Endothelial cell of hepatic sinusoid (primary cell): ENCODE measurements at regions not wholly inside any gene's neighbourhood (a gene's known extent, or its start where the extent isn't known, plus 50 kb on each side); places are given as distances from the start of the nearest gene placed in this dataset.

Source experiments
- in situ Hi-C: cut with HindIII; loops from 2 replicates; pipeline ENCODE4 v1.10.0; 2017; ENCODE audit warnings: low sequenced_read_pairs

DNA sequence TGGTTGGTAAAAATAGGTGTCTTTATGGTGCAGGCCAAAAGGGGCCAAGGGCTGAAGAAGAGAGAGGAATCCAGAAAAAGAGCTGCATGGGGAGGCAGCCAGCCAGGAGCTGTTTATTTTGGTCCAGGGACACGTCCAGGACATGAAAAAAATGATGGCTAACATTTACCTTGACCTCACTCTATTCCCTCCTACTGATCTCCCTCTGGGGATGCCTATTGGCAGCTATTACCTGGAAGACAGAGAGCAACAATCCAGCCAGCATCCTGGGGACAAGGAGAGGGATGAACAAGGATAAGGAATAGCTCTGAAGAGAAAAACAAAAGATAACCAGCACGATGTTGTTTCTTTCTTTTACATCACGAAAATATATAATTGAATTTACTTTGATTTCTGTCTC lies 1599.6 kb downstream of the SLITRK5 start:
- in situ Hi-C loops: no loop called here

DNA sequence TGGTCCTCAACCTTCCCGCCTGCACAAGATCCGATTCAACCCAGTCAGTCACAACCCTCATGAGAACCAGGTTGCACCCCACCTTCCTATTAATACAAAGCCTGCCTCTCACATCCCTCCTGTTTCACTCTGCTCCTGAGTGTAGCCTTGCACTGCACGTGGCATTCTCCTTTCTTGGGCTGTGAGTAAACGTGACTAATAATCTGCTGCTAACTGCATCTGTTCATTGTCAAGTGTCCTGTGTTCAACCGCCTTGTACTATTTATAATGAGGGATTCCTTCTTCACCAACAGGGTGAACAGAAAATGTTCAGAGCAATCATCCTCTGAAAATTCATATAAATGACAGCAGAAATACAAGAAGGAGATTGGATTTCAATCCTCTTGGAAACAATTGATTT lies 1608.2 kb downstream of the SLITRK5 start:
- in situ Hi-C loops: no loop called here

DNA sequence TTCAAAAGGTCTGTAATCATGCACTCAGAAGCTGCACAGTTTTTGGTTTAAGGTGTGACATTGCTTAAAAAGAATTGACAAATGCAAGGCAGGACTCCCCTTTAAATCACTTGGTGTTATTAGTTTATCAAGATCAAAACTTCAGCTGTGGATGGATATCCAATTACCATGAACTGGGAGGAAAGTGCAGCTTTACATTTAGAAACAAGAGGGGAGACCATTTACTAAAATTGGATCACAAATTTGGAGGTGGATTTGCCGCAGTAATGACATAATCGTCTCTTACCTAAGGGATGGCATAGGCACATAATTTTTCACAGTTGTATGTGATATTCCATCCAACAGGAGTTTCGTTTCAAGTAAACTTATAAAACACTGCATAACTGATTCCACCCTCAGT lies 1610.2 kb downstream of the SLITRK5 start:
- in situ Hi-C loops: no loop called here

DNA sequence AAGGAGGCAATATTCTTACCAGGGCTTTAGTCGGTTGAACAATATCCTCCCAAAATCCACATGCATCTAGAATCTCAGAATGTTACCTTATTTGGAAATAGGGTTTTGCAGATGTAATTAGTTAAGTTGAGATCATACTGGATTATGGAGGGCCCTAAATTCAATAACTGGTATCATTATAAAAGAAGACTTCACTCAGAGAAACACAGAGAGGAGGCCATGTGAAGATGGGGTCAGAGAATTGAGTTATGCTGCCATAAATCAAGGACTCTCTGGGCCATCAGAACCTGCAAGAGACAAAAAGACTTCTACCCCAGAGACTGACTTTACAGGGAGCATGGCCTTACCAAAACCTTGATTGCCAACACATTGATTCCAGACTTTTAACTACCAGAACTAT lies 1611.1 kb downstream of the SLITRK5 start:
- in situ Hi-C loops: no loop called here

DNA sequence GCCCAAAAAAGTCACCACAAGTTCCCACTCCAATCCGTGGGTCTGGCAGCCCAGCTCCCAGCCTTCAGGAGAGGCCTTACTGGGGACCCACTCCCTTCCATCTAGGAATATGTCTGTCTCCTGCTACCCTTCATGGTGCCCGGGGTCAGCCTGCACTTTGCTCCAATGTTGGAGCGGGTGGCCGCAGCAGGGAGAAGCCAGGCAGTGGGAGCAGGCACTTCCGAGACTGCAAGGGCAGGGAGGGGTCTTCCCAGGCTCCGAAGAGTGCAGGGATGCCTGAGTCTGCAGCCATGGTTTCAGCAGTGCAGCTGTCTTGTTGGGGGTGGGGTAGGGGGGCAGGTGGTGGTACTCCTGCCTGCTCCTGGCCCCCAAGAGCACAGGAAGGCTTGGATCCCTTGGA lies 1616.2 kb downstream of the SLITRK5 start:
- in situ Hi-C loops: no loop called here

DNA sequence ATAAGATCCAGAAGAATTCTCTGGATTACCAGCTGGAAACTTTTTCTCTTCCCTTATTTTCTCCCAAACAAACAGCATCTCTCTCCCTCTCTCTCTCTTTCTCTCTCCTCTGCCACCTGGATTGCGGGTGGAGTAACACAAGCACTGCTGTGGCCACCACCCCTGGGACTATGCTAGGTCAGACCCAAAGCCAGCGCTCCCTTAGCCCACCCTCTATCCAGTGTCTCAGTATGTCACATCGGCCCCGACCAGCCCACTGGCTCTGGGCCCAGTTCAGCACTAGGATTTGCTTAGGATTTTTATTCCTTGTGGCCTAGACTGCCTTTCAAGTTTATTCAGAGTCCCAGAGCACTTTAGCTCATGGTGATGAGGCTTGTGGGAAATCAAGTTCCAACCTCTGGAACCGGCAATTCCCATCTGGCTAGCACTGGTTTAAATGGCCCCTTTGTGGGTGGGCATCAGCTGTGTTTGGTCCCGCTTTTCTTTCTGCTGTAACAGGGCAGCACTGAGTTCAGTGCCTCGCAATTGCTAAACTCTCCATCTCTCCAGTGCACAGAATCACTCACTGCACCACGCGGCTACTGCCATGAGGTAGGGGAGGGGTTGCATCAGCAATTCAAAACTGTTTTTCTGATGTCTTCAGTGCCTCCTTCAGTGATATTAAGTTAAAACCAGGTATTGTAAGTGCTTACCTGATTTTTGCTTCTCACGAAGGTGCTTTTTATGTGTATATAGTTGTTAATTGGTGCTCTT lies 1623.1 kb downstream of the SLITRK5 start:
- in situ Hi-C loops: no loop called here

DNA sequence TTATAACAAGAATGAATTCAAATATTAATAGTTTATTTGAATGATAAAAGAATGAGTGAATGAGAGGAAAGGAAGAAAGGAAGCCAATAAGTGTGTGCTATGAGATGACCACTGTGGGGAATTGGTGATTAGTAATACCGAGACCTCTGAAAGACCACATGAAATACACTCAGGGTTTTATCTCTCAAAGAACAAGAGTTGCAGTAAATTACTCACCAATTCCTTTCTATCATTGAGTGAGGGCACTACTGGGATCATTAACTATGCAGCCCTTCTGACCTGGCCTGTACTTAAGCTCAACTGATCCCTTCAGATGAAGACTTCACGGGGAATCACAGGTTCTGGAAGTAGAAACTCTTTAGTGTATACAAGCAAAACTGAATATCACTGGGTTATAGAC lies 1636.1 kb downstream of the SLITRK5 start:
- in situ Hi-C loops: no loop called here

DNA sequence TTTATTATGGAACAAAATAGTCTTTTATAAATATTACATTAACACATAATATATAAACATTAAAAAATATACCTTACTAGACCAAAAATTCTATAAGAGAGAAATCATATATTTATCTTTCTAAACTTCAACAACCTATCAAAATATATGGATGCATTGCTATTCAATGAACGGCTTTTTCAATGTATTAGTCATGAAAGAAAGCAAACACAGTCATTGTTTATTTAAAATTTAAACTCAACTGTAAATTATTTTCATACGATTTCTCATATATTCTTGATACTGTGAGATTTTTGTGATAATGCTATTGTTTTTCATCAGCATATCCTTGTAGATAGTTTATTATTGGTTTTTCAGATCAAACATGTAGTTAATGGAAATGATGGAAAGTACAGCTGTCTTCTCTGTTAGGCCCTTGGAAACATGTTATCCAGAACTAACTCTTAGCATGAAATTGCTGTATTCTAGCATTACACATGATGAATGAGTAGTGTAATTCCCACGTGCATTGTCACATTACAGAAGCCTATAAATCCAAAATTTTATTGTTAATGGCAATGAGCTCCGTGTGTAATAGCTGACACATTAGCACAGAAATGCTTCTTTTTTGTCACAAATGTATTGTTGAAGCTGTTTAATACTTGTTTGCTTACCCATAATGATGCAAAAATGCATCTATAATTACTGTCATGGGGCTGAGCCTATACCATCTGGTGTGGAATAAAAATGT lies 1639.9 kb downstream of the SLITRK5 start:
- in situ Hi-C loops: no loop called here

DNA sequence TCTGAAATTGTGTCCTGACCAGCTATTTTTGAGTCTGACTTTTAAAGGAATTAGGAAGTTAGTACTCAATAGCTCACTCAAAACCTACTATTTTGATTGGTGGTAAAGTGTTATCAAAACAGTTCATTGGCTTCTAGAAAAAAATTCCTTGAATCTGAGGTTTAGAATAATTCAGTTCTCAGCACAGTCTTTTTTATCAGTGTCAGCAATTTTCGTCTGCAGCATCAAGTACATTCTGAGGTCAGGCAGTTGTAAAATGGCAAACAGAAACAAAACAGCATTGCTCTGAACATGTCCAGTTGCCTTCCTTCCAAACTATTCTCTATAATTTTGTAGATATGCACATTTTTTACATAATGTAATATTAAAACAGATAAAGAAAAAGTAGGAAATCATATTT lies 1644.1 kb downstream of the SLITRK5 start:
- in situ Hi-C loops: no loop called here

DNA sequence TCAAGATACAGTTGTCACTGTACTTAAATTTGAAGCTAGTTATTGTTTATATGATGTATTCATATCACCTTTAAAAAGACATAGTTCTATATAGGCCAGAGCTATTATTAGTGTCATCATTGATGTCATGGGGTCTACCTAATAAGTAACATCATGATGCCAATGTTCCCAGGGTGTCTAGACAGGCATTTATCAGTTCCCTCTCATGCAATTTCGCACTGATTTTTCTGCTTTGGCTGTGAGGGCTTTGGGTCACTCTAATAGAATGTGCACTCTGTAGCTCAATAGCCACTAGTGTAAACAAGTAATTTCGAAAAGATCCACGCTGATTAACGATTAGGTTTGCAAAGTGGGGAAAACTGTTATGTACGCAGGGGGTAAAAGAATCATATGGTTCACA lies 1651.3 kb downstream of the SLITRK5 start:
- in situ Hi-C loops: no loop called here

DNA sequence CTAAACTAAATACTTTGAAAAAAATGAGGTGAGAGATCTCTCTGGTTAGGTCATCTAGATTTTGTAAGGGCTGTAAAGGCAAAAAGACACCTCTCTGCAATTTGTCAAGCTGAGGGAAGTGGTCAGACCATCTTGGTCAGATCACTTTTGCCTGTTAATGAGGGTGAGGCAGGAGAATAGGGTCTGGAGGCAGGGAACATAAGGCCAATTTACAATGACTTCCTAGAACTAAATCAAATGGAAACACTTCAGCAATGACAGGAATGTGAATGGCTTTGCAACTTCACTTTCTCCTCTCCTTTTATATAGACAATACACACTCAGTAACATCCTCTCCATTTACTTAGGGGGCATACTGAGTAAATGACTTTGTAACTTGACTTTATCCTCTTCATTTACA lies 1653.4 kb downstream of the SLITRK5 start:
- in situ Hi-C loops: no loop called here

DNA sequence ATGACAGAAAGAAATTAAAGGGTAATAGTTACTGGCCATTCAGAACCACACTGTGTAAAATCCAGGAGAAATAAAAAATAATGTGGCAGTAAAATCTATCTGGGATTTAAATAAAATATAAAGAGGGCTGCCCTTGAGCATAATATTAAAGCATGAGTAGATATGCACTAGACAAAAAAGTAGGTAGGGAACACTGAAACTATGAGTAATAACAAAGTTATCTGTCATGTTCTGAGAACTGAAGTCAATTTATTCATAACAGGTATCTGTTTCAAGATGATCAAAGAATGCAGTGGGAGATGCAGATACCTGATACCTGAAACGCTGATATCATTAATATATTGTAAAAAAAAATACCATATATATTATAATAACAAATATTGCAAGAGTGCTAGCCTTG lies 1672.0 kb downstream of the SLITRK5 start:
- in situ Hi-C loops: no loop called here

DNA sequence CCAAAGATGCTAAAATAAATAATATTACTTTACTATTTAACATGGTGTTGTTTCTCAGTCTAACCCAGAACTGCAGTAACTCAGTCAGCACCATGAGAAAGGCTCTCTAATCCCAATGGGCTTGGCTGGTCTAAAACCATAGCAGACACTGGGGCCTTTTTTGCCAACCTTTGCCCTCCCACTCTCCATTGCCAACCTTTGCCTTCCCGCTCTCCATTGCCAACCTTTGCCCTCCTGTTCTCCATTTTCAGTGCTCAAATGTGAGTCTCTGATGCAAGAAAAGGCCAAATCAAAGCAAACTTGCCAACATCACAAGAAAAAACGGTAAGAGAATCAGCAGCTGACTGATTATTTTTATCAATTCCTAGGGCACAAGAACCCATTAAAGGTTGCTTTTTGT lies 1681.2 kb downstream of the SLITRK5 start:
- in situ Hi-C loops: no loop called here

DNA sequence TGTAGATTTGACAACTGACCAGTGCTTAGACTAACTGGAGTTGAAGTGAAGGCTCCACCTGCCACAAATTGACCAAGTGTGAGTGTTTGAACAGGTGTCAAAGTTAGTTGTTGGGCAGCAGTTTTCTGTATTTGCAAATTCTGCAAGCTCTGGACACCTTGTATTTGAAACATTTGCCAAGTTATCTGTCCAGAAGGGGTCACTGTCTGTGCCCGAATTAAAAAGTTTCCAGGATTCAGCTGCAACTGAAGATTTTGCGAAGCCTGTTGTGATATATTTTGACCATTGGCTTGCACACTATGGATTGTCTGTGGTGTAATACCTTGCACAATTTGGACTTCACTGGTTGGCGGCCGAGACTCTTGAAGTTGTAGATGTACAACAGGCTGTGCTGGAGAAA lies 1690.7 kb downstream of the SLITRK5 start:
- in situ Hi-C loops: no loop called here

DNA sequence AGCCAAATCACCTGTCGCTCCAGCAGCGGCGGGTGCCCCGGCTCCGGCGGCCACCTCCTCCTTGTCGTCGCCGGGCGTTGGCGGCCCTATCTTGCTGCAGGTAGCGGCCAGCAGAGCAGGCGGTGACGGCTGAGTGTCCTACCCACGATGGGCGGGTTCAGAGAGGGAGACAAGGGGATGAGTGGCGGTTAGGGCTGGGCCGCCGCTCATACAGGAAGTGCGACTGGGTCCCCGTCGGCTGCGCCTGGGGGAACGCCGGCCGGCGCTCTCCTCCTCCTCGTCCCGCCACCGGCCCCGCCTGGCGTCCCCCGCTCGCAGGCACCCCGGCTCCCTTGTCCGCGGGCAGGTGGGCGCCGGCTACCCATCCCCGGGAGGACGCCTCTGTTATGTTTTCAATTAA lies 1692.0 kb downstream of the SLITRK5 start:
- in situ Hi-C loops: no loop called here

DNA sequence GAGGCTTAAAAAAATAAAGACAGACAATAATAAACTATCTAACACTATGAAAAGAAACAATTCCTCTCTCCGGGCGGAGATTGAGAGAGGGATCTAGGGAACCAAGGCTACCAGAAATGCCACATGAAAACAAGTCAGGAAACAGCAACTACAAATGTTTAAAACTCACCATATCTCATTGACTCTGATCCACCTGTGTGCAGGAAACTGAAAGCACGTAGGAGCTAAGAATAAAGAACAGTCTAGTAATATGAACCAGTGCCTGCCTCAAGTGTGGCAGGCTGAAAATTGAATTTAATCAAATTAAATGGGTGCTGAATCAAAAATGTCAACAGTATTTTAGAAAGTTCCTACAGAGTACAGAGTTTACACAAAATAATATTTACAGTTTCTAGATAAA lies 1701.0 kb downstream of the SLITRK5 start:
- in situ Hi-C loops: no loop called here

DNA sequence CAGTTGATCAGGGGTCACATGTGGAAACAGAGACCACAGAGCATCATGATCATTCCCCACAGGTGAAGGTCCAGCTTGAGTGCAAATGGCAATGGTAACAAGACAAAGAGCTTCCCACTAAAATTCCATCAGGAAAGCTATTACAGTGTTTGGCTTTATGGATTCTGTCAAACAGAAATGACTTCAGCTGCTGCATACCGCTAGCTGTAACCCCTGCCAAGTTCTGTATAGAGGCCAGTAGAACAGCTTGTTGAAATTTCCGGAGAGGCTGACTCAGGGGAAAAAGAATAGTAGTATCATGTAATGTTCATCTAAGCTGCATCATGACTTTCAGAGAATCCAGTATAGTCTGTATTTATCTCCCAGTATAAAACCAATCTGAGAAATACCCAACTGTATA lies 1704.7 kb downstream of the SLITRK5 start:
- in situ Hi-C loops: no loop called here

DNA sequence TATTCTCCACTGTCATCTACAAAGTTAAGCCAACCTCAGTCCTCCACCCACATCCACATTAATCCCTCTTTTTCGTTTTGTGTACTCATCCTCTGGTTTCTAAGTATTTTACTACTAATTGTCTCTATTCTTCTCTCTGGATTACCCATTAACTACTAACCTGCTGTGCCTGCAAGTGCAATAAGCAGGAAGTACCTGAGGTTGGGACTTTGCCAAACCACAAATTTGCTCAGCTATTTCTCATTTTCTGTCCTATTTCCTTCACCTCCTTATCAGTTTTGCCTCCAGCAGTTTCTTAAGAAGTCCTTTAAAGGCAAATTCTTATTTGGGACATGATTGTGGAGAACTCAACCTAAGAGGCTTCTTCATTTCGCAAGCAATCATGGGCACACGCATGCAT lies 1708.9 kb downstream of the SLITRK5 start:
- in situ Hi-C loops: no loop called here

DNA sequence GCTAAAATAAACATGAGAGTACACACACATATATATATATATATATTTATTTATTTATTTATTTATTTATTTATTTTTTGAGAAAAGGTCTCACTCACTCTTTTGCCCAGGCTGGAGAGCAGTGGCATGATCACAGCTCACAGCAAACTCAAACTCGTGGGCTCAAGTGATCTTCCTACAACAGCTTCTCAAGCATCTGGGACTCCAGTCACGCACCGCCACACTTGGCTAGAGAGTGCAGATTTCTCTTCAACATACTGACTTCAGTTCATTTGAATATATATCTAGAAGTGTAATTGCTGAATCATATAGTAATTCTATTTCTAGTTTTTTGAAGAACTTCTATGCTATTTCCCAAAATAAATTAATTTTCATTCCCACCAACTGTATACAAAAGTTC lies 1711.8 kb downstream of the SLITRK5 start:
- in situ Hi-C loops: no loop called here

DNA sequence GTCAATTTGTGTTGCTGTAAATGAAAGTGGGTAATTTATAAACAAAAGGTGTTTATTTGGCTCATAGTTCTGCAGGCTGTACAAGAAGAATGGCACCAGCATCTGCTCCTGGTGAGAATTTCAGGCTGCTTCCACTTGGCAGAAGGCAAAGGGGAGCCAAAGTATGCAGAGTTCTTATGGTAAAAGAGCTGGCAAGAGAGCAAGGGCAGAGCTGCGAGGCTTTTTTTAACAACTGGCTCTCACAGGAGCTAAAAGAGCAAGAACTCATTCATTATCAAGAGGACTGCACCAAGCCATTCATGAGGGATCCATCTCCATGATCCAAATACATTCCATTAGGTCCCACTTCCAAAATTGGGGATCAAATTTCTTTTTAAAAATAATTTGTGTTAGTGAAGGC lies 1712.7 kb downstream of the SLITRK5 start:
- in situ Hi-C loops: no loop called here

DNA sequence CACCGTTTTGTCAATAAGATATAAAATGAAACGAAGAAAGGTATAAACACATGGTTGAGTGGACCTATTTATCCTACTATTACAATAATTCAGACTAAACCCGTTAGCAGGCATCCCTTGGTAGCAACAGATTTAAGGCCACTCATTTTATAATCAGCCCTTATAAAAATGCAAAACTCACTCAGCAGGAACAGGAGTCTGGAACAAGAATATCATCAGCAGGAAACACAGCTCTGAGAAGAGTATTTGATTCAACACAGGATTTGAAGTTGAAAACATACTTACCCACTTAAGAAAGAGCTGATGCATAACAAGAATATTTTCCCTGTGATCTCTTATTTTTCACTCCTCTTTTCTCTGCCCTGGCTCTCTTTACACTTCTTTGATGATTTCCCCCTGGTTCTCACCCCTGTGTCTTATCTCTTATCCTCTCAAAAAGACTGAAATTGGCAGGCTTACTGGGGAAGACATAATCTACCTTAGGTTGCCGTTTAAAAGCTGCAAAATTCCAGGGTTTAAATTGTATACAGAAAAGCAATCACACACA lies 1722.7 kb downstream of the SLITRK5 start:
- in situ Hi-C loops: no loop called here

DNA sequence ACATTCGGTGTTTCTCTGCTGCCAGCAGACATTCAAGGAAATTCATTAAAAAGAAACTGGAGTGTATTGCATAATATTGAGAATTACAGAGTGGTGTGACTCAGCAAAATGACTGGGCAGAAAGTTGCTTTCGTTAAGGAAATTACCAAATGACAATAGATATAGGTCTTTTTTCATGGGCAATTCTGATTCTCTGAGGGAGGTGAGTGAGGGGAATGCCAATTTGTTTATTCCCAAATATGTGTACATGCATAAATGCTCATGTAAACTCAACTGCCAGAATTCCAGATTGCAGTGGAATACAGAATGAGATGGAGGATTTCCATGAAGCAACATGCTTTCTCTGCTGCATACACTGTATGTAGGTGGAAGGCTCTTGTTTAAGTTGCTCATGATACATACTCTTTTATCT lies 1730.1 kb downstream of the SLITRK5 start:
- in situ Hi-C loops: no loop called here
